Gastrocnemius medialis (tissue), 4 donors: ENCODE measurements at regions not wholly inside any gene's neighbourhood (a gene's known extent, or its start where the extent isn't known, plus 50 kb on each side); places are given as distances from the start of the nearest gene placed in this dataset.

Experiments
- ATAC-seq, 2 donors: fragments of 150-250 bp; one replicate each; pipeline ENCODE4 v1.9.1; 2016
- DNase-seq, 2 donors: peaks; one replicate each; pipeline ENCODE4 v3.0.0-alpha.2; 2019
- H3K27ac ChIP-seq, 4 donors: fragments of 200-600 bp; sonication (generic); 1 replicate in 1 of 4; 2 replicates in 3 of 4; pipeline ENCODE4 v1.5.1; 2016 to 2018; ENCODE audit warnings: mild to moderate bottlenecking in 2 of 4, moderate library complexity in 1 of 4
- H3K27me3 ChIP-seq, 3 donors: fragments of 200-600 bp; sonication (generic) in 2 of 3; 1 replicate in 1 of 3; 2 replicates in 2 of 3; pipeline versions ENCODE4 v1.5.1 to v1.6.0; 2016 to 2019; ENCODE audit warnings: mild to moderate bottlenecking in 1 of 3, moderate library complexity in 1 of 3
- H3K36me3 ChIP-seq, 2 donors: fragments of 200-600 bp; sonication (generic) in 1 of 2; one replicate each; pipeline ENCODE4 v1.5.1; 2017 to 2018
- H3K4me1 ChIP-seq, 2 donors: fragments of 200-600 bp; sonication (generic) in 1 of 2; one replicate each; pipeline ENCODE4 v1.5.1; 2016 to 2017; ENCODE audit warnings: mild to moderate bottlenecking in 2 of 2
- H3K4me3 ChIP-seq, 4 donors: fragments of 200-600 bp; sonication (generic) in 3 of 4; 1 replicate in 1 of 4; 2 replicates in 3 of 4; pipeline ENCODE4 v1.5.1; 2016 to 2019; ENCODE audit warnings: mild to moderate bottlenecking in 2 of 4
- H3K9me3 ChIP-seq, 3 donors: fragments of 200-600 bp; sonication (generic) in 2 of 3; 1 replicate in 1 of 3; 2 replicates in 2 of 3; pipeline ENCODE4 v1.5.1; 2016 to 2019
- POLR2A ChIP-seq, 2 donors: fragments of 450-650 bp; IDR thresholded peaks; one replicate each; pipeline ENCODE4 v1.6.1; 2017; ENCODE audit warnings: antibody characterized with exemption in 2 of 2, mild to moderate bottlenecking in 2 of 2, moderate library complexity in 2 of 2
- in situ Hi-C, 4 donors: fragments of 200-750 bp; cut with MboI; loops; one replicate each; pipeline versions ENCODE4 v1.15.0 to v1.8.0; 2017; ENCODE audit warnings: low sequenced_read_pairs in 4 of 4
- intact Hi-C: fragments of 100-400 bp; cut with DNase I; formaldehyde crosslinking; loops from one replicate; pipeline ENCODE4 v1.15.1; 2023; ENCODE audit warnings: low total_unique reads
- TF ChIP-seq, protein P1 (sequence below), 5 experiments: fragments of 450-650 bp in 3 of 5; fragments of 200-600 bp in 2 of 5; sonication (generic) in 2 of 5; IDR thresholded peaks in 4 of 5; conservative IDR thresholded peaks in 1 of 5; 1 replicate in 4 of 5; 2 replicates in 1 of 5; pipeline ENCODE4 v1.5.1; 2016 to 2019; ENCODE audit warnings: antibody characterized with exemption in 5 of 5, mild to moderate bottlenecking in 3 of 5, moderate library complexity in 3 of 5

DNA sequence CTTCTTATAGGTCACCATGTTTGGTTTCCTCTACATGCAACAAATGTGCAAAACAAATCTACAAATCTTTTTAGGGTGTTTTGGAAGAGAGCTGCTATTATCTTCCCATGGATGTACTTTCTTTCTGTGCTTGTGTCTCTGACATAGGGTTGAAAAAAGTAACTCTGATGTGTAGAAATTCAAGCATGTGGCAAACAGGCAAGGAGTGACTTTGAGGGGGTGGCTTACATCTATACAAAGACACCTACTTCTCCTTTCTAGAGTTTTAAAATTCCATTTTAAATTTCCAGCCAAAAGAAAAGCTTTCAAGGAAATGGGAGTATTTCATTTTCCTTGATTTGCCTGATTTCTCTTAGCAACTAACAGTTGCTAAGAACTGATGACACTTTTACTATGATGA, 904.8 kb upstream of the CELF4 start:
- in situ Hi-C loops: loop anchor here in 1 of 4 donors (25.0 kb wide), 1 partner anchor 108 kb away; no protein-coding TSS in a partner anchor
- Histone ChIP-seq H3K27ac (no peak overlapping the region), H3K4me1 (no peaks in the 10 kb centered on the region), H3K27me3 (no peaks in the 10 kb centered on the region), H3K4me3 (no peak overlapping the region), H3K9me3 (no peaks in the 10 kb centered on the region), H3K36me3 (no peaks in the 10 kb centered on the region)
- ATAC-seq (no peak), DNase-seq (no peak)
- TF ChIP-seq, protein P1, sequence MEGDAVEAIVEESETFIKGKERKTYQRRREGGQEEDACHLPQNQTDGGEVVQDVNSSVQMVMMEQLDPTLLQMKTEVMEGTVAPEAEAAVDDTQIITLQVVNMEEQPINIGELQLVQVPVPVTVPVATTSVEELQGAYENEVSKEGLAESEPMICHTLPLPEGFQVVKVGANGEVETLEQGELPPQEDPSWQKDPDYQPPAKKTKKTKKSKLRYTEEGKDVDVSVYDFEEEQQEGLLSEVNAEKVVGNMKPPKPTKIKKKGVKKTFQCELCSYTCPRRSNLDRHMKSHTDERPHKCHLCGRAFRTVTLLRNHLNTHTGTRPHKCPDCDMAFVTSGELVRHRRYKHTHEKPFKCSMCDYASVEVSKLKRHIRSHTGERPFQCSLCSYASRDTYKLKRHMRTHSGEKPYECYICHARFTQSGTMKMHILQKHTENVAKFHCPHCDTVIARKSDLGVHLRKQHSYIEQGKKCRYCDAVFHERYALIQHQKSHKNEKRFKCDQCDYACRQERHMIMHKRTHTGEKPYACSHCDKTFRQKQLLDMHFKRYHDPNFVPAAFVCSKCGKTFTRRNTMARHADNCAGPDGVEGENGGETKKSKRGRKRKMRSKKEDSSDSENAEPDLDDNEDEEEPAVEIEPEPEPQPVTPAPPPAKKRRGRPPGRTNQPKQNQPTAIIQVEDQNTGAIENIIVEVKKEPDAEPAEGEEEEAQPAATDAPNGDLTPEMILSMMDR (IDR thresholded peaks at IDR 0.05 in 4 of 5, conservative IDR thresholded peaks at IDR 0.05 in 1 of 5): no peak
- no peak for TF ChIP-seq POLR2A (IDR thresholded peaks at IDR 0.05)
- intact Hi-C loops: no loop called here

DNA sequence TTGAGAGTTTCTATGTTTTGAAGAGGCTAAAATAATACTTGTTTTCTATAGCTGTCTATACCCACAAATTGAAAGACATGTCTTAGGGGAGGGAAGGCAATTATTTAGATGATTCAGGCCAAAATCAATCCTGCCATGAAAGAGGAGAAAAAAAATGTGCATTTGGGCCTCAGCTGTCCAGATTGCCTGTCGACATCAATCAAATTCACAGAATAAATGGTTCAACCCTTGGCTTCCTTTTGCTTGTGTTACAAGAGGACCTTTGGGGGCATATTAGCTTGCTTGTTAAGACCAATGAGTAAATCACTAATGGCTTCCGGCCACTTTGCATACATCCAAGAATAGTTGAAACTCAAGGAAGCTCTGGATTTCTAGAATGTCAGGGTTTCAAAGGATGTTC, 900.8 kb upstream of the CELF4 start:
- ATAC-seq (no peak), DNase-seq (no peak)
- H3K27me3 ChIP-seq: no peaks in the 10 kb centered on the region
- H3K27ac ChIP-seq: no peak overlapping the region
- no peaks in the 10 kb centered on the region for H3K9me3 ChIP-seq
- intact Hi-C loops (no loop called here), in situ Hi-C loops (loop anchor here in 1 of 4 donors (25.0 kb wide), 1 partner anchor 104 kb away; no protein-coding TSS in a partner anchor)
- no peaks in the 10 kb centered on the region for H3K36me3 ChIP-seq
- TF ChIP-seq, protein P1 (IDR thresholded peaks at IDR 0.05 in 4 of 5, conservative IDR thresholded peaks at IDR 0.05 in 1 of 5): no peak
- no peak for TF ChIP-seq POLR2A (IDR thresholded peaks at IDR 0.05)
- H3K4me3 ChIP-seq: no peak overlapping the region
- no peaks in the 10 kb centered on the region for H3K4me1 ChIP-seq

DNA sequence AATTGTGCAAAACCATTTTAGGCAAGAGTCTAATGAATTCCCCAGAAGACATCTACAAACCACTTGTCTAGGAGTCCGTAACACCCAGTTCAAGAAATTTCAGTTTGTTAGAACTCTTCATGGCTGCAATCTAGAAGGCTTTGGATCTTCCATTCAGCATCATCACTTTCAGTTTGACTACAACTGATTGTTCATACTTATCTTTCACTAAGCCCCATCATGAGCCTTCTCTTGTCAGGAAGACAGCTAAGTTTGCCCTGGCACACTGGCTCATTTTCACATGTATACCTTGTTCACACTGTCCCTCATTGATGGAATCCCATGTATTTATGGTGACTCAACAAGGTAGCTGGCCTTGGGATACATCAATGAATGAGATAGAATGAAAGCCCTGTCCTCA, 898.4 kb upstream of the CELF4 start:
- intact Hi-C loops: no loop called here
- H3K4me1 ChIP-seq: no peaks in the 10 kb centered on the region
- H3K27ac ChIP-seq: no peak overlapping the region
- ATAC-seq (no peak), DNase-seq (no peak)
- H3K27me3 ChIP-seq: no peaks in the 10 kb centered on the region
- in situ Hi-C loops: loop anchor here in 1 of 4 donors (25.0 kb wide), 1 partner anchor 102 kb away; no protein-coding TSS in a partner anchor
- no peak for TF ChIP-seq POLR2A (IDR thresholded peaks at IDR 0.05)
- TF ChIP-seq, protein P1 (IDR thresholded peaks at IDR 0.05 in 4 of 5, conservative IDR thresholded peaks at IDR 0.05 in 1 of 5): no peak
- no peaks in the 10 kb centered on the region for H3K9me3 ChIP-seq
- H3K4me3 ChIP-seq: no peak overlapping the region
- no peaks in the 10 kb centered on the region for H3K36me3 ChIP-seq

DNA sequence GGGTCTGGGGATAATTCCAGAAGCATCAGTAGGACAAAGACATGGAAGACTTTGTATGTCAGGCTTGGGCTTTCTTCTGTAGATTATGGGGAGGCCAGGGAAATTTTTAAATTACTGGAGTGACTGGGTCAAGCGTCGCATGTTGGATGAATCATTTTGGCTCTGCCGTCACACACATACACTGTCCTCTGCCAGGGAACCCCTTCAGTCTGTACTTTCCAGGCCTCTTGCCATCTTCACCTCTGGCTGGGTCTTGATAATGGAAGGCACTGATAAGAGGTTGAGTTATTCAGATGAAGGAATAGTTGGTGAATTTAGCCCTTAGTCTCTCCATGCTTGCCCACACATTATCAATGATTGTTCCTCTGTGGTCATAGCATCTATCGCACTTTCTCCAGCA, 895.1 kb upstream of the CELF4 start:
- no peak for TF ChIP-seq POLR2A (IDR thresholded peaks at IDR 0.05)
- TF ChIP-seq, protein P1 (IDR thresholded peaks at IDR 0.05 in 4 of 5, conservative IDR thresholded peaks at IDR 0.05 in 1 of 5): no peak
- Histone ChIP-seq H3K4me3 (no peak overlapping the region), H3K36me3 (no peaks in the 10 kb centered on the region), H3K27me3 (no peaks in the 10 kb centered on the region), H3K4me1 (no peaks in the 10 kb centered on the region), H3K9me3 (no peaks in the 10 kb centered on the region), H3K27ac (no peak overlapping the region)
- in situ Hi-C loops (loop anchor here in 1 of 4 donors (25.0 kb wide), 1 partner anchor 98 kb away; no protein-coding TSS in a partner anchor), intact Hi-C loops (no loop called here)
- no peak for DNase-seq
- no peak for ATAC-seq
